ENCODE measurements at regions not wholly inside any gene's neighbourhood (a gene's known extent, or its start where the extent isn't known, plus 50 kb on each side); places are given as distances from the start of the nearest gene placed in this dataset.

DNA sequence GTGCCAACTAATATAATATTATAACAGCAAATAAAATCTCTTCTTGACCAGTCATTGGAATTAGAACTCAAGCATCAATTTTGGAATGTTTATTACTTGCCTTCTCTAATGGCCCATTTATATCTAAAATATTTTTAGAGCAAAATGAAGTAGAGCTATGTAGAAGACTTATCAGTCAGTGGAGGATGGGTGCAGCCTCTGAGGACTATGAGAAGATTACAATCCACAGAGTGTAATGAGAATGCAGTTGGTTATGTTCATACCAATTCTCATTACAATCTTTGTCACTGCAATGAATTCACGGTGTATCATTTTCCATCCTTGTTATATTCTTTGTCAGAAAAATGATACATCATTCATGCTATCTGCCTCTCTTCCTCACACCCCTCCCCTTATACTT lies 878.1 kb downstream of the CENPC start:
- DNase-seq, result no peak

DNA sequence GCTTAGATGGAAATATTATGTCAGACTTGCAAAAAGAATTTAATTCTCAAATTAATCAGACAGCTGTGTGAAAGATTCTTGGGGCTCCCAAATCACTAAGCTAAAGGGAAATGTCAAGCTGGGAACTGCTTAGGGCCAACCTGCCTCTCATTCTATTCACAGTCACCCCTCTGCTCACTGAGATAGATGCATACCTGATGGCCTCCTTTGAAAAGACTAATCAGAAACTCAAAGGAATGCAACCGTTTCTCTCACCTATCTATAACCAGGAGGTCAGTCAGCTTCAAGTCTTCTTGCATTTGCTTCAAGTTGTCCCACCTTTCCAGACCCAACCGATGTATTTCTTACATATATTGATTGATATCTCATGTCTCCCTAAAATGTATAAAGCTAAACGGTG lies 882.7 kb downstream of the CENPC start:
- no peak for DNase-seq

DNA sequence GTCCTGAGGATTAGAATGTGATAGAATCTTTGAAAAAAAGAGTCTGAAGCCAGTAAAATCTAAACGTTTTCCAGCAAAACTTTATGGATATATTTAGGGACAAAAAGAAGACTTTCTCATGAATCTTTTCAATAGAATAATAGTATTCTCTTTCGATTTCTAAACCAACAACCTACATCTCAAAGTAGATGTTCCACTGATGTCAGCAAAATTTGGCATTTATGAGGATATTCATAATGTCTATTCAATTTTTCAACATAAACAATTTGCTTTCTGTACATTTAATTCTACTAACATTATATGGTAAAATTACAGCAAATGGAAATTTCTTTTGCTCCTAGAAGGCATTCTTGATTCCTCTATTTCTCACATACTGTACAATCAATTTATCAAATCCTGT lies 886.5 kb downstream of the CENPC start:
- DNase-seq, result no peak

DNA sequence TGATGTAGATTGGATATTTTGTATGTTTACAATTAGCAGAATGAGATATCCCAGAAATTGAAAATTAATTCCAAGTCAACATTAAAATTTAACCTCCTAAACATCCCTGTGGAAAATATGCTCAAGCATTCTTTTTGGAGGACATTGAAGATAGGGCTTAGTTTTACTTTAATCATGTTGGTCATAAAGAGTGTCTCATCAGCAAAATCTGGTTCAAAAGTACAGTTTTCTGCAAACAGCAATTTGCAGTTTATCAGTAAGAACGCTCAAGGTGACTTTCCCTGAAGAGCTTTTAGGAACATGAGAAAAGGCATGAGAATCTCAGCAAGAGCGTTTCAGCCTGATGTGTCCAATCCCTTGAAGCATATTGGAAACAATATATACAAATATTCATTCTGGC lies 889.8 kb downstream of the CENPC start:
- DNase-seq, result no peak

DNA sequence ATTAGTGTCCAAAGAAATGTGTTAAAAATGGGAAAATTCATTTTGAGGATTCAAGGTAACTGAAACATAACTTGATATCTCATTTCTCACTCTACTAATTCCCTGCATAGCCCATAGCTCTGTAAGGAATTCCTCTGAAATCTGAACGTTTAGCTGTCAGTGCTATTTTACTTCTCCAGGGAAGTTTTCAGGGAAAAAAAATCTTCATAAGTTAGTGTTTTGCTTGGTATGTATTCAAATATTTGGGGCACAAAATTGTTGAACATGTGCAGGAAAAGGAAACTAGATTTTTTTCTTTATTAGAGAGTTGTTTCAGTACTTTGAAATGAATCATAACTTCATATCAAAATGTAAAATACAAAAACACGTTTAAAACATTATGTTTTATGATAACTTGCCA lies 891.4 kb downstream of the CENPC start:
- DNase-seq, result no peak

DNA sequence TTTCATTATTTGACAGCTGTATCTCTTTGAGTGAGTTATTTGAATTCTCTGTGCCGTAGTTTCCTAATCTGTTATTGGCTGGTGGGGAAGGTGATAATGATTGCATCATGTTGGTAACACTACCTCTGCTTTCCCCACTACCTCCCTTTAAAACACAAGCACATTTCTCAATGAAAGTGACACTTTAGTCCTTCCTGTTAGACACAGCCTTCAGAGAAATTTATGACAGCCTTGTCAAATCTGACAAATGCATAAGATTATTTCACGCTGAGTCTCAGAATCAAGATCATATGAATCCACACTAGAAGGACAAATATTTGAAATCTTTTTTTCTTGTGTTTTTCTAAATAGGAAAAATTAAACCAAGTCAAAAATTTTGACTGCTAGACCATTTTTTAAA lies 896.1 kb downstream of the CENPC start:
- DNase-seq, result no peak

DNA sequence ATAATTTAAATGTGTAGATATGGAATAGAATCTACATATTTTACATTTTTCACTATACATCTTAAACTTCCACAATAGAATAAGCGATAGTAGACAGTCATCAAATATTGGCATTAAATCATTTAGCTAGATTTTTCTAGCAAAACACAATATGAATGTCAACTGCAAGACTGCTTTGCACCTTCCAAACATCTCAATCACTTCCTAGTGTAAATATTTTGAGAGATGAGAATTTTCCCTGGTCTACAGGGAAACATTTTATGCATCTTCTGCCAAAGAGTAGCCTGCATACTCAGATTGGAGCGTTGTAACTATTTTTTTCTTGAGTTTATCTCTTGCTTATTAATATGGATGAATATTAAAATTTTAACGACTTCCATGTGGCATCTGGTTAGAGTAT lies 897.4 kb downstream of the CENPC start:
- no peak for DNase-seq

DNA sequence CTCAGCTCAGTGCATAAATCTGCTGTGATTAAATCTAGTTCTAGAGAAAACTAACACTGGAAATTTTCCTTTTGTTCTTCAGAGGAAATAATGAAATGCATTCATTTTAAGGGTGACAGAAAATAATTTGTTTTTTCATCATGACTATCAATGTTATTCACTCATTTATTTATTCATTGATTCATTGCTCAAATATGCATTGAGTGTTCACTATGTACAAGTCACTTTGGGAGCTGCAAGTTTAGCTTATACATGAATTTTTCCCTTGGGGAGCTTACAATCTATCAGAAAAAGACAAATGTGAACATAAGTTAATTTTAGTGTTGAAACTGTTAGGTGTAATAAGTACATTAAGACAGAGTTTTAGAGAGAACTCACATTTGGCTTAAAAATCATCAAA lies 897.8 kb downstream of the CENPC start:
- DNase-seq, result no peak

DNA sequence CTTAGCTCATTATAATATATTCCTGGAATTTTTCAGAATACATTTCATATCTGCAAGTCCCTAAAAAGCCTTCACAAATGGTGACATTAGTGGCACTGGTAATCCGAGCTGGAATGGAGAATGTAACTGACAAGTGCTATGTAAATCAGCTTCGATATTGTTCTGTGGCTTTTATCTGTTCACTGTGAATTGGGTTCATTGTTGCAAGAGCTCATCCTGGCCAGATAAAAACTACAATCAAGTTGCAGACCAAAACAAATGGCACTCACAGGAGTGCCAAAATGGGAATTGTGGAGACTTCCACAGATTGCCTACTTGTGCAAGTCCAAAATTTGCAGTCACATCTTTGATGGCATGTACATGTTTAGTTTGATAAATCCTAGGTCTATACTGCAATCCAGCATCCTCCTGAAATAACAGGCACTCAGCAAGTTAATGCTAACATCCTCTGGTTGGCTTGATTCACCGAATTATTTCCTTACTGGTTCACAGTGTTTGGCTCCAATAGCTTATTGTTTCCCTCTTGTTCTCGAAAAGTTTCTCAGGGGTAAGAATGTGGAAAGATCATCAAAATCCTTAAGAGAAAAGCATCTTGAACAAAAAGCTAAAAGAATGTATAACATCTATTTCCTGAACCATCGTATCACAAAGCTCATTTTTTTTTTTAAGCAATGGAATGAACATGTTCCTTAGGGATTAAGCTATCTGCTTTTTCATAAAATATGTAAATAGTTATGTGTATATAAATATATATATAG lies 904.9 kb downstream of the CENPC start:
- DNase-seq, result no peak

DNA sequence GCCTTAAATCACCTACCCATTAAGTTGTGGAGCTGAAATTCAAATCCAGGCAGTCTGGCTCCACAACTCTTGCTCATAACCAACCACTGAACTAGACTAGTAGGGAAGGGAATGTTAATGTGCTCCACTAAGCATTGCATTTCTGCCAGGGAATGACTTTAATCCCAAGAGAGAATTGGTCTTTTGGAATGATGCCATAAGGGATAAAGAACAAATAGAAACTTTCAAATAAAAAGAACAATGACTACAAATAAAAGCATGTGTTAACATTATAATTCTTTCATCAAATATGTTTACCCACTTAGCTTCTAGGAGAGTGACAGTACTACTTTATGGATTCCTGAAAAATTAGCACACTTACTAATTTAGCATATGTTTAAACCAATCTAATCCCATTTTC lies 905.9 kb downstream of the CENPC start:
- DNase-seq, result no peak

DNA sequence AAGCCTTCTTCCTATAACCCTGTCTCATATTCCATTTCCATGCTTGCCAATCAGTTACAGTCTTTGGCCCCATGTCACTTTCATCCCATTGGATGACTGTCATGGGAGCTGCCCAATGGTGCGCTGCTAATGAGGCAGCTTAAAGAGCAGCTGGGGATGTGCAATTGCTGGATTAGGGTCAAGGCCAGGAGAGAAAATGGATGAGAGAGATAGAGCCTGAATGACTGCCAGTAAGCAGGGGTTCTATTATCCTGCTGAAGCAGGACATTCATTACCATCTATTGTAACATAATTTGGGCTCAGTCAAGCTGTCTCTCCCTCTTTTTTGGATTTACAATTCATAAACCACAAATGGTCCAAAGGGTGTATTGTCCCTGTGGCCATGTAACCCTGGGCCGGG lies 909.0 kb downstream of the CENPC start:
- no peak for DNase-seq

DNA sequence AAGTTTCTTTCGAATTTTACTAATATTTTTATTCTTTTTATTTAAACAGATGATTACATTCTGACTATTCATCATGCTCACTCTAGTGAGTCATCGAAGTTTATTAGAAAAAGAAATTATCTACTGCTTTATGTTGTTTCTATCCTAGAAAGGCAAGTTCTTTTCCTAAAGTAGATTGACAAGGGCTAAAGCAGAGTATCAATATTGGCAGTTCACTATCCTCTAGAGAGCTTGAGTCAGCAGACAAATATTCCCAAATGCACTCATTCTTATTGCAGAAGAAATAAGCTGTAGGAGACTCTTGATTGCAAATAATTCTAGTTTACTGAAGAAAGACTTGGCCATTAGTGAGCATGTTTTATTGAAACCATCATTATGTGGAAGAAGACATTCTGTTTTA lies 911.8 kb downstream of the CENPC start:
- no peak for DNase-seq

DNA sequence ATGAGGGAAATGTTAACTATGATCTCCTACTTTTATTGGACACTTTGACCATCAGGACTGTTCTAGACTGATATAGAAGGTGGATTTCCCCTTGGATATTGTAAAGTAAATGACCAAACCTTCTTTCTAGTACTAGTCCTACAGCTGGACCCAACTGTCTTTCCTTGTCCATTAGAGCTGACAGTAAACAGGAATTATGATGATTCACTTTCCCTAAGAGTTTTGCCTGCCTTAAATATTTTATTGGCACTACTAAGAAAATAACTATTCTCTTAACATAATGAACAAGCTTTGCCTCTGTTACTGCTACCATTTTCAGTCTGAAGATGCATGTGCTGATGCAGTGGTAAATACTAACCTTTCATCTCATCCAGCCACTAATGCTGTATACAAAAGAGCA lies 915.4 kb downstream of the CENPC start:
- no peak for DNase-seq

DNA sequence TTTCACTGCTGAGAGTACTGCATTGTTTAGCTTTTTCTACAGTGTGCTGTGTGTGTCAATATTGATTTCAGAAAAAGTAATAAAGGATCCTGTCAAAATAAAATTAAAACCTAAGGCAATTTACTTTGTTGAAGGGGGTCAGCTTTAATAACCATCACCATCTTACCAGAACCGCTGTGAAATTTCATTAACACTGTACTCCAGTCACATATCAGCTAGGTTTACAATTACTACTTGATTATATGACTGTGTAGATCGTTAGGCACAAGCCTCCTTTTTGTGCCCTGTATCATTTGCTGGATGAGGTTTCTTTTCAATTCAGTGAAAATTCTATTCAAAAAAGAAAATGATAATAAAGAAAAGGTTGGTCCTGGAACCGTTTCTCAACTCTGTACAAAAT lies 917.2 kb downstream of the CENPC start:
- no peak for DNase-seq

DNA sequence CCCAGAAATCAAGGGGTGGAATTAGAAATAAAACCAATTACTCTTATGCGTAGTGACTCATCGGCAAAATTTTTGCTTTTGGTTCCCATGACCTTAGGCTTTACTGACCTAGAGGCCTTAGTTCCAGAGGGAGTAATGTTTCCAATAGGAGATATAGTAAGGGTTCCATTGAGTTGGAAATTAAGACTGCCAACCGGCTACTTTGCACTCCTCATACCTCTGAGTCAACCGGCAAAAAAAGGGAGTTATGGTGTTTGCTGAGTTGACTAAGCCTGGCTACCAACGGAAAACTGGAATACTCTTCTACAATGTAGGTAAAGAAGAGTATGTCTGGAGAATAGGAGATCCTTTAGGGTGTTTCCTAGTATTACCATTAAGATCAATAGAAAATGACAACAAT lies 919.8 kb downstream of the CENPC start:
- DNase-seq, result no peak

DNA sequence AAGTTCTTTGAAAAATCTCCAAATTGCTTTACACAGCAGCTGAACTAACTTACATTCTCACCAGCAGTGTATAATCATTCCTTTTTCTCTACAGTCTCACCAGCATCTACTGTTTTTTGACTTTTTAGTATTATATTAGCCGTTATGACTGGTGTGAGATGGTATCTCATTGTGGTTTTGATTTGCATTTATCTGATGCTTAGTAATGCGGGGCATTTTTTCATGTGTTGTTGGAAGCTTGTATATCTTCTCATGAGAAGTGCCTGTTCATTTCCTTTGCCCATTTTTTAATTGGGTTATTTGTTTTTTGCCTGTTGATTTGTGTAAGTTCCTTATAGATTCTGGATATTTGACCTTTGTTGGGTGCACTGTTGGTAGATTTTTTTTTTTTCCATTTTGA lies 931.7 kb downstream of the CENPC start:
- DNase-seq, result no peak

DNA sequence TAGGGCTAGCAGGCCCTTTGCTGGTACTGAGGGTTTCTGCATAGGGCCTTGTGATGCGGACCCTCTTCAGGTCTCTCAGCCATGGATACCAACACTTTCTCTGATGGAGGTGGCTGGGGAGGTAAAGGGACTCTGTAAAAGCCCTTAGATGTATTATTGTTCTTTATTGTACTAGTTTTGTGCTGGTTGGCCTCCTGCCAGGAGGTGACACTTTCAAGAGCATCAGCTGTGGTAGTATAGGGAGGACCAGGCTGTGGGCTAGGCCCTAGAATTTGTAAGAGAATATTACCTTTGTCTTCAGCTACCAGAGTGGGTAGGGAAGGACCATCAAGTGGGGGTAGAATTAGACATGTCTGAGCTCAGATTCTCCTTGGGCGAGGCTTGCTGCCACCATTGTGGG lies 936.3 kb downstream of the CENPC start:
- DNase-seq, result no peak

DNA sequence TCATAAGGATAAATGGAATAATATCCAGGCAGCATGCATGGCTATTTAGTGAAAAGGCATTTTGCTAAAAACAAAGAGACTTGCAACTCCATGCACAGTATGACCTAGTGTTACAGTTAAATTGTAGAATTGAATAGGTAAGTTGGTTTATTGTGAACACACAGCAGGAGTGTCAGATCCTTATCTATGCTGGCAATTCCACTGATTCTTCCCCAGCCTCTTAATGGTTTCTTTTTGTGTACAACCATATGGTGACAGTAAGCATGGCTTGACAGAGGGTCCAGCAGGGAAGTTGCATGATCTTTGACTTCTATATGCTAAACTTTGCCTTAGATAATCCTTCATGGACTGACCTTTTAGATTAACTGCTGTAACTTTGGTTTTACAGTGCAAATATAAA lies 936.6 kb upstream of the EPHA5 start:
- no peak for DNase-seq

DNA sequence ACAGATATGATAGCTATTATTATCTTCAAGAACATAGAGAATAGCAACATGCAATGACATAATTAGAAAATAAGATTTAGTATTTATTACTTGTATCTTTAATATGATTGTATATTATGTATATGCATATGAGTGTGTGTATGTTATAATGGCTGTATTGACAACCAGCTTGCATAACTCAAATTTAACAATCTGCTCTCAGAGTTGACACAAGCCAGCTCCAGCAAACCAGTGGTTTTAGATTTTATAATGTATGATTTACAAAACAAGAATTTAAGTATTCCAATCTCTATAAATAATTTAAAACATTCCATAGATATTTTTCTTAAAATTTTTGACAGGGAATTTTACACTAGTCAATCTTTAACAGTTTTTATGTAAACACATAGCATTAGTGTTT lies 935.9 kb upstream of the EPHA5 start:
- DNase-seq, result no peak

DNA sequence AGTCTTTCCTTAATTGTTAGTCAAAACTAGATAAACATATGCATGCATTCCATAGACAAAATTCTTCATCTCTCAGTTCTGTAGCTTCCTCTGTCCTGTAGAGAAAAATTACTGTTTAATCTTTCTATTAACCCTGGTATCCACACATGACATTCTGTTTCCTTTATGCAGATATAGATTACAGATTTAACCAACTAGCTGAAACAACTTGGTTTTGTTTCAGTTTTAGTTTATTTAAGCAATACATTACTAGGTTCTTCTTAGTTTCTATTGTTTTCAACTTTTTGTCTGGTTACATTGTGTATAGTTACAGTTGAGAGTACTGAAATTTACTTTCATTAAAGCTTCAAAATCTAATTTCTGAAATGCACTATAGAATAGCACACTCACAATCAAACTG lies 933.9 kb upstream of the EPHA5 start:
- DNase-seq, result no peak

DNA sequence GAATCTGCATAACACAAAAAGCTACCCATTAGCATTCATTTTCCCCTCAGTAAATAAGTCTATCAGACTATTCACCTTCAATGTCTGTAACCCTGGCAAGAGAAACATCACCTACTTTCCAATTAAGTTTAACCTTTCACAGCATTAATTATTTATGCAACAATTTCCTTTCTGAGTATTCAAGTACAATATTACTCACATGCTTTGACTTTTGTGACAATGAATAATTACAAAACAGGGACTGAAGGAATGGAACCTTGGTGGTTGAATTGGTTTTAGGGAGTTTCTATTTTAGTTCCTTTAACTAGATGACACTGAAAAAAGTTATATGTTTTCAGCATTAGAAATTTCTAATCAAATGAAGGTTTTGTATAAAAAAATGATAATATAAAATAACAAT lies 932.3 kb upstream of the EPHA5 start:
- DNase-seq, result no peak

DNA sequence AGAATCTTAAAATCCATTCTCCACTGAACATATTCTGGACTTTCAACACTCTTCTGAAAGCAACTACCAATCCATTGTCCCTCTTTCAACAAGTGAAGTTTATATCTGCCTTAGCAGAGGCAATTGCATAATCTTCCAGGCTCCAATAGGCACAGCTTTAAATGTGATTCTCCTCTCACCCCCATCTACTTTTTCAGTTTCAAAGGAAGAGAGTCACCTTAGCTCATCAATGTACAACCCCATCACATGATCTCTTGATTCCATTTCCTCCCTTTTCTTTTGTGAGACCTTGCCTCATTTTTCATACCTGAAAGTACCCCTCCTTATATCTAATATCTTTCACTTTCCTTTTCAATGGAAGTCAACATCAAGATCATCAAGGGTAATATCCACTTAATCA lies 921.7 kb upstream of the EPHA5 start:
- no peak for DNase-seq

DNA sequence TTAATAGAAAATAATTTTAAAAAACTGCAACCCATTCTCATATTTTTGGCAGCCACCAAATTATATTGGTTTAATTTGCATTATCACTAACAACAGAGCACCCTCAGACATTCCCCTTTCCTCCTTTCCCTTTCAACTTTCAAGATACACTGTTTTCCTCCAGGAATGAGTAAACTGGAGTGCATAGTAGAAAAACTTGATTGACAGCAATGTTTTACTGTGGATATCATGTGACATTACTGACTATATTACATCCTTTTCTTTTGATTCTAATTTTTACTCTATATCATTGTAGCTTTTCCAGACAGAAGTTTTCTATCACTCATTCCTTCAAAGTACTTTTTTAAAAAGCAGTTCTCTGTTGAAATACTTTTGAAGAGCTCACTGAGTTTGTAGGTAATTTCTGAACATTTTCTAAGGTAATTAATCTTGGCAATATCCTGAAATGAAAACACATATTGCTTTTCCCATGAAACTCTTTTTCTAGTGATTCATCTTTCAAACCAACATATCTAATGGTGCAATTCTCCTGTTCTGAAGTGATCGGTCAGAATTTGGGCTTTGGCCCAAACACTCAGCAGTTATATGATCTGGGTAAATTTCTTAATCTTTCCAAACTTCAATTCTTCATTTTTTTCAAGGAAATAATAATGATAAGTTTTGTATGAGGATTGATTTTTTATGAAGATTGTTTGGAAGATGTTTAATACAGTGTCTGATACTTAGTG lies 920.4 kb upstream of the EPHA5 start:
- DNase-seq, result no peak

DNA sequence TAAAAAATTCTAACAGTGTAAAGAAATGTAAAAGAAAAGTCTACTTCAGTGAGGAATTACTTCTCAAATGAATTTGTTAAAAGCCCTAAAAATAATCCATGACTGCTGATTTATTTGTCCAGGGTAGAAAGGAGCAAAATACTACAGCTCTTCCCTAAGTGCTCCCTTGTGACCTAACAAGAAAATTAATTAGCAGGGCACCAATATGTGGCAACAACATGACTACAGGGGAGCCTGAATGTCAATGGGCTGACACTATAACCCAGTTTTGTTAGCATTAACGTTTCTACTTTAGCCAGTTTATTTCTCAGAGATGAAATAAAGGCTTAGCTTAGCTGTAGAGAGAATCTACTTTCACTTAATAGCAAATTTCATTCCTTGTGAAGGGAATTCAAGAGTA lies 918.9 kb upstream of the EPHA5 start:
- no peak for DNase-seq

DNA sequence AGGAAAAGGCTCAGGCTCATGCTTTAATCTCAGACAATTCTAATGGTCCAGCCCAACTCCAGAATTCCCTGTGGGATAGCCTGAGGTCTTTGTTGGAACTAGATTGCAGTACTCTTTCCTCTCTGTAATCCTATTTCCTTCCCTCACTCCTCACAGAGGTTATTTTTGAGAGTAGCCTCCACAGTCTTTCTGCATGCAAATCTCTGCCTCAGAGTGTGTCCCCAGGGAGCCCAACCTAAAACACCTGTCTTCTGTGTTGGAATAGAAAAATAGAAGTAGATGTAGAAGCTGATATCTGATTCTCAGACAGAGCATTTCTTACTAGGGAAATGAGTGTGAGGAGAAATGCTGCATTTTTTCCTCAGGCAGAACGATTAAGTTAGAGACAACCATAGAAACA lies 915.5 kb upstream of the EPHA5 start:
- no peak for DNase-seq
